Duodenal mucosa (tissue), 2 donors: ENCODE measurements at regions not wholly inside any gene's neighbourhood (a gene's known extent, or its start where the extent isn't known, plus 50 kb on each side); places are given as distances from the start of the nearest gene placed in this dataset.

Experiments
- H3K27ac ChIP-seq: one replicate; pipeline ENCODE4 v1.7.0; 2013; ENCODE audit warnings: low read depth, low read length
- H3K27me3 ChIP-seq, 2 donors: one replicate each; pipeline ENCODE4 v1.7.0; 2013; ENCODE audit warnings: low read length in 2 of 2, control low read depth in 1 of 2; ENCODE audit not compliant: insufficient read depth in 2 of 2, control insufficient read depth in 1 of 2
- H3K36me3 ChIP-seq, 2 donors: one replicate each; pipeline ENCODE4 v1.7.0; 2013; ENCODE audit warnings: low read length in 2 of 2, control low read depth in 1 of 2; ENCODE audit not compliant: insufficient read depth in 2 of 2, control insufficient read depth in 1 of 2
- H3K4me1 ChIP-seq, 2 donors: one replicate each; pipeline ENCODE4 v1.7.0; 2013; ENCODE audit warnings: low read length in 2 of 2, control low read depth in 1 of 2; ENCODE audit not compliant: insufficient read depth in 2 of 2, control insufficient read depth in 1 of 2
- H3K4me3 ChIP-seq, 2 donors: one replicate each; pipeline ENCODE4 v1.7.0; 2013; ENCODE audit warnings: low read length in 2 of 2, low read depth in 1 of 2
- H3K9ac ChIP-seq, 2 donors: one replicate each; pipeline ENCODE4 v1.7.0; 2013; ENCODE audit warnings: low read length in 2 of 2, low read depth in 1 of 2
- H3K9me3 ChIP-seq, 2 donors: one replicate each; pipeline ENCODE4 v1.7.0; 2013; ENCODE audit warnings: low read length in 2 of 2, control low read depth in 1 of 2; ENCODE audit not compliant: control insufficient read depth in 1 of 2

- Histone ChIP-seq H3K9ac (no peak overlapping the region), H3K27me3 (no peaks in the 10 kb centered on the region), H3K4me3 (no peak overlapping the region), H3K36me3 (no peaks in the 10 kb centered on the region), H3K27ac (no peak overlapping the region), H3K9me3 (no peaks in the 10 kb centered on the region), H3K4me1 (no peaks in the 10 kb centered on the region)
Measured at GRCh38 chr2:204437815-204438756, 107.2 kb upstream of the PARD3B start.

GRCh38 chr2:204441316-204441715 lies 104.0 kb upstream of the PARD3B start:
- H3K9ac ChIP-seq, result no peak overlapping the region
- H3K36me3 ChIP-seq, result no peaks in the 10 kb centered on the region
- no peaks in the 10 kb centered on the region for H3K4me1 ChIP-seq
- H3K27me3 ChIP-seq, result no peaks in the 10 kb centered on the region
- H3K4me3 ChIP-seq, result no peak overlapping the region
- no peak overlapping the region for H3K27ac ChIP-seq
- no peaks in the 10 kb centered on the region for H3K9me3 ChIP-seq

GRCh38 chr2:204445149-204445548 lies 100.1 kb upstream of the PARD3B start:
- Histone ChIP-seq H3K36me3 (no peaks in the 10 kb centered on the region), H3K4me3 (no peak overlapping the region)

GRCh38 chr2:204447722-204448121 lies 97.6 kb upstream of the PARD3B start:
- Histone ChIP-seq H3K27ac (no peak overlapping the region), H3K27me3 (no peaks in the 10 kb centered on the region), H3K4me1 (no peaks in the 10 kb centered on the region), H3K9me3 (no peaks in the 10 kb centered on the region), H3K4me3 (no peak overlapping the region), H3K9ac (no peak overlapping the region), H3K36me3 (no peaks in the 10 kb centered on the region)

More at GRCh38 chr2:204445149-204445548, 100.1 kb upstream of the PARD3B start:
- no peaks in the 10 kb centered on the region for H3K4me1 ChIP-seq
- no peaks in the 10 kb centered on the region for H3K27me3 ChIP-seq
- no peak overlapping the region for H3K9ac ChIP-seq
- no peaks in the 10 kb centered on the region for H3K9me3 ChIP-seq
- no peak overlapping the region for H3K27ac ChIP-seq

GRCh38 chr2:204449977-204450376 lies 95.3 kb upstream of the PARD3B start:
- no peaks in the 10 kb centered on the region for H3K36me3 ChIP-seq
- H3K27ac ChIP-seq, result no peak overlapping the region
- peaks cover 0 to 8% of the 10 kb centered on the region in 2 donors for H3K4me1 ChIP-seq
- H3K27me3 ChIP-seq, result no peaks in the 10 kb centered on the region
- no peaks in the 10 kb centered on the region for H3K9me3 ChIP-seq
- no peak overlapping the region for H3K9ac ChIP-seq
- H3K4me3 ChIP-seq, result no peak overlapping the region

GRCh38 chr2:204451766-204452165 lies 93.5 kb upstream of the PARD3B start:
- H3K4me3 ChIP-seq, result no peak overlapping the region
- no peaks in the 10 kb centered on the region for H3K36me3 ChIP-seq
- H3K4me1 ChIP-seq, result peaks cover 0 to 8% of the 10 kb centered on the region in 2 donors
- no peak overlapping the region for H3K27ac ChIP-seq
- H3K27me3 ChIP-seq, result no peaks in the 10 kb centered on the region
- no peak overlapping the region for H3K9ac ChIP-seq
- H3K9me3 ChIP-seq, result no peaks in the 10 kb centered on the region

- Histone ChIP-seq H3K27ac (peak overlapping the region; percentile 33), H3K9ac (no peak overlapping the region), H3K36me3 (no peaks in the 10 kb centered on the region), H3K4me1 (peaks cover 0 to 8% of the 10 kb centered on the region in 2 donors), H3K9me3 (no peaks in the 10 kb centered on the region), H3K4me3 (no peak overlapping the region), H3K27me3 (no peaks in the 10 kb centered on the region)
Measured at GRCh38 chr2:204452464-204453023, 92.7 kb upstream of the PARD3B start.

- no peaks in the 10 kb centered on the region for H3K36me3 ChIP-seq
- no peak overlapping the region for H3K9ac ChIP-seq
- no peak overlapping the region for H3K27ac ChIP-seq
- H3K4me3 ChIP-seq, result peak overlapping the region in 1 of 2 donors; percentile 16
- H3K9me3 ChIP-seq, result no peaks in the 10 kb centered on the region
- no peaks in the 10 kb centered on the region for H3K27me3 ChIP-seq
- H3K4me1 ChIP-seq, result peaks cover 0 to 8% of the 10 kb centered on the region in 2 donors
Measured at GRCh38 chr2:204453730-204454167, 91.5 kb upstream of the PARD3B start.

GRCh38 chr2:204454672-204455380 lies 90.4 kb upstream of the PARD3B start:
- no peak overlapping the region for H3K4me3 ChIP-seq
- H3K9me3 ChIP-seq, result no peaks in the 10 kb centered on the region
- no peaks in the 10 kb centered on the region for H3K27me3 ChIP-seq
- H3K36me3 ChIP-seq, result no peaks in the 10 kb centered on the region
- peaks cover 0 to 8% of the 10 kb centered on the region in 2 donors for H3K4me1 ChIP-seq
- H3K9ac ChIP-seq, result no peak overlapping the region
- H3K27ac ChIP-seq, result no peak overlapping the region
